IMR-90 (cell line): ENCODE measurements at regions not wholly inside any gene's neighbourhood (a gene's known extent, or its start where the extent isn't known, plus 50 kb on each side); places are given as distances from the start of the nearest gene placed in this dataset.

Experiments
- ATAC-seq: fragments of 200-7000 bp; cut with Tn5 transposase; 2 replicates; pipeline ENCODE4 v1.9.1; 2020; ENCODE audit warnings: low read depth, mild to moderate bottlenecking, moderate library complexity
- BruUV-seq: library from RNA; stranded (reverse); fragments of 400-500 nt; replicated peaks from 2 replicates; lab custom pipeline; 2021; lab: Mats Ljungman, UMichigan
- CTCF ChIA-PET: fragments of 300-600 bp; formaldehyde crosslinking; extraction: SDS; loops from one replicate; lab custom pipeline; 2021; ENCODE audit warnings: antibody characterized with exemption; lab: Yijun Ruan, JAX
- POLR2A ChIA-PET: fragments of 300-600 bp; sonication (Branson Sonifier 250); formaldehyde crosslinking; loops from one replicate; lab custom pipeline; 2022; ENCODE audit warnings: antibody characterized with exemption; ENCODE audit not compliant: unreplicated experiment; lab: Charles Lee
- DNase-seq: peaks from one replicate; pipeline ENCODE4 v3.0.0; 2013
- H2AFZ ChIP-seq: replicated peaks from 2 replicates; pipeline ENCODE3; 2013; ENCODE audit warnings: low read length, mild to moderate bottlenecking; ENCODE audit not compliant: poor library complexity
- H2AK5ac ChIP-seq: 2 replicates; pipeline ENCODE4 v1.6.1; 2013; ENCODE audit warnings: low read depth, low read length, inconsistent platforms
- H2AK9ac ChIP-seq: replicated peaks from 2 replicates; pipeline ENCODE3; 2013; ENCODE audit warnings: mild to moderate bottlenecking, low read depth, low read length, moderate library complexity; ENCODE audit not compliant: poor library complexity
- H2BK120ac ChIP-seq: 2 replicates; pipeline ENCODE4 v1.6.1; 2013; ENCODE audit warnings: low read depth, low read length, inconsistent platforms
- H2BK15ac ChIP-seq: 3 replicates; pipeline ENCODE4 v1.6.1; 2013; ENCODE audit warnings: low read depth, low read length, inconsistent platforms
- H2BK20ac ChIP-seq: 2 replicates; pipeline ENCODE4 v1.6.1; 2013; ENCODE audit warnings: low read depth, mild to moderate bottlenecking, inconsistent platforms, low read length, moderate library complexity
- H2BK5ac ChIP-seq: 2 replicates; pipeline ENCODE4 v1.6.1; 2013; ENCODE audit warnings: mild to moderate bottlenecking, low read depth, low read length, inconsistent platforms; ENCODE audit not compliant: poor library complexity, severe bottlenecking
- H3K14ac ChIP-seq: replicated peaks from 2 replicates; pipeline ENCODE4 v1.6.1; 2013; ENCODE audit warnings: low read depth, low read length, inconsistent platforms
- H3K18ac ChIP-seq: 2 replicates; pipeline ENCODE4 v1.6.1; 2013; ENCODE audit warnings: low read depth, low read length, control low read depth
- H3K23ac ChIP-seq: 2 replicates; pipeline ENCODE4 v1.6.1; 2013; ENCODE audit warnings: low read depth, low read length, inconsistent platforms
- H3K27ac ChIP-seq: 2 replicates; pipeline ENCODE4 v1.5.1; 2013; ENCODE audit warnings: mild to moderate bottlenecking, control low read depth, low read length; ENCODE audit not compliant: insufficient read depth
- H3K27me3 ChIP-seq: 2 replicates; pipeline ENCODE4 v1.6.1; 2013; ENCODE audit warnings: low read length; ENCODE audit not compliant: control insufficient read depth, insufficient read depth
- H3K36me3 ChIP-seq: 2 replicates; pipeline ENCODE4 v1.6.1; 2013; ENCODE audit warnings: low read length, mixed read lengths; ENCODE audit not compliant: control insufficient read depth, insufficient read depth
- H3K4ac ChIP-seq: 2 replicates; pipeline ENCODE4 v1.6.1; 2013; ENCODE audit warnings: low read depth, low read length, inconsistent platforms
- H3K4me1 ChIP-seq: 2 replicates; pipeline ENCODE4 v1.6.1; 2013; ENCODE audit warnings: low read length, mixed read lengths; ENCODE audit not compliant: control insufficient read depth, insufficient read depth
- H3K4me2 ChIP-seq: 2 replicates; pipeline ENCODE4 v1.6.1; 2013; ENCODE audit warnings: low read depth, mild to moderate bottlenecking, control low read depth, low read length, moderate library complexity
- H3K4me3 ChIP-seq: 2 replicates; pipeline ENCODE4 v1.5.1; 2013; ENCODE audit warnings: low read depth, mild to moderate bottlenecking, control low read depth, low read length, moderate library complexity; ENCODE audit not compliant: insufficient read depth
- H3K56ac ChIP-seq: 2 replicates; pipeline ENCODE4 v1.6.1; 2013; ENCODE audit warnings: low read length, inconsistent platforms; ENCODE audit not compliant: insufficient read depth; ENCODE audit errors: extremely low read depth
- H3K79me1 ChIP-seq, 2 experiments: 2 replicates each; pipeline ENCODE4 v1.6.1; 2013; ENCODE audit warnings: low read length in 2 of 2, inconsistent platforms in 1 of 2, low read depth in 1 of 2
- H3K9ac ChIP-seq: 2 replicates; pipeline ENCODE4 v1.6.1; 2013; ENCODE audit warnings: low read depth, low read length, control low read depth
- H3K9me1 ChIP-seq: 2 replicates; pipeline ENCODE4 v1.6.1; 2013; ENCODE audit warnings: low read length, inconsistent platforms; ENCODE audit not compliant: insufficient read depth
- H3K9me3 ChIP-seq: 2 replicates; pipeline ENCODE4 v1.6.1; 2013; ENCODE audit warnings: low read length; ENCODE audit not compliant: control insufficient read depth, insufficient read depth
- H4K20me1 ChIP-seq: 2 replicates; pipeline ENCODE4 v1.6.1; 2013; ENCODE audit warnings: low read length, inconsistent platforms; ENCODE audit not compliant: insufficient read depth
- H4K5ac ChIP-seq: 2 replicates; pipeline ENCODE4 v1.6.1; 2013; ENCODE audit warnings: mild to moderate bottlenecking, low read depth, low read length, control low read depth
- H4K8ac ChIP-seq, 2 experiments: 2 replicates each; pipeline ENCODE4 v1.6.1; 2013; ENCODE audit warnings: low read depth in 2 of 2, low read length in 2 of 2, control low read depth in 1 of 2, inconsistent platforms in 1 of 2
- H4K91ac ChIP-seq: 2 replicates; pipeline ENCODE4 v1.6.1; 2013; ENCODE audit warnings: low read depth, low read length, inconsistent platforms; ENCODE audit not compliant: insufficient read depth
- CEBPB ChIP-seq: IDR thresholded peaks from 2 replicates; pipeline ENCODE4 v1.6.1; 2012; ENCODE audit warnings: low read depth, low read length, improper control_type of control experiment
- CHD1 ChIP-seq: IDR thresholded peaks from 2 replicates; pipeline ENCODE4 v1.6.1; 2012; ENCODE audit warnings: low read depth, low read length, improper control_type of control experiment
- FOS ChIP-seq: fragments of 150-350 bp; IDR thresholded peaks from 2 replicates; pipeline ENCODE4 v1.6.1; 2016; ENCODE audit warnings: low read depth, low read length
- MAFK ChIP-seq: IDR thresholded peaks from 2 replicates; pipeline ENCODE4 v1.6.1; 2012; ENCODE audit warnings: low read depth, low read length, improper control_type of control experiment
- SMC3 ChIP-seq: fragments of 150-350 bp; IDR thresholded peaks from 2 replicates; pipeline ENCODE4 v1.6.1; 2016; ENCODE audit warnings: low read depth, mild to moderate bottlenecking, antibody characterized with exemption, low read length, moderate library complexity
- WGBS, 2 experiments: methylation state at CpG; one replicate each; pipeline versions ENCODE4 v1.1.5 to v1.1.7; 2013; ENCODE audit warnings: missing lambda C conversion rate in 2 of 2; ENCODE audit not compliant: insufficient read length in 1 of 2; ENCODE audit errors: extremely low coverage in 2 of 2; 5-methylcytosine and 5-hydroxymethylcytosine counted together
- dilution Hi-C: fragments of 300-500 bp; cut with HindIII; formaldehyde crosslinking; loops from one replicate; pipeline ENCODE4 v1.14.3; 2018; ENCODE audit warnings: low sequenced_read_pairs; ENCODE audit not compliant: unreplicated experiment
- in situ Hi-C: fragments of 300-500 bp; cut with MboI; formaldehyde crosslinking; loops from 3 replicates; pipeline ENCODE4 v1.14.3; 2019; ENCODE audit warnings: low sequenced_read_pairs, inconsistent platforms, mixed read lengths
- intact Hi-C: fragments of 100-400 bp; cut with micrococcal nuclease; formaldehyde crosslinking; loops from 2 replicates; pipeline ENCODE4 v1.10.0; 2022

- WGBS, 2 experiments = no CpG with 5 or more reads among the region's 2 CpGs
- no peak overlapping the region for H3K14ac ChIP-seq
- in situ Hi-C loops = no loop called here
- no peak overlapping the region for H4K5ac ChIP-seq
- ATAC-seq = no peak
- no peak overlapping the region for H3K18ac ChIP-seq
- no peak overlapping the region for H3K23ac ChIP-seq
- peaks cover 14% of the 10 kb centered on the region; the same call in 1 of the 2 replicates for H3K9me3 ChIP-seq
- H3K4me3 ChIP-seq = no peak overlapping the region
- no peaks in the 10 kb centered on the region for H3K27me3 ChIP-seq
- no peak overlapping the region for H2BK120ac ChIP-seq
- dilution Hi-C loops = no loop called here
- CTCF ChIA-PET = no interaction called here
- no peak overlapping the region for H2AFZ ChIP-seq
- no peak overlapping the region for H3K4me2 ChIP-seq
- H2BK5ac ChIP-seq = no peak overlapping the region
- H2AK9ac ChIP-seq = no peak overlapping the region
- no peak overlapping the region for H4K8ac ChIP-seq
- H2BK20ac ChIP-seq = no peak overlapping the region
- H2BK15ac ChIP-seq = no peak overlapping the region
- POLR2A ChIA-PET = no interaction called here
- no peaks in the 10 kb centered on the region for H3K9me1 ChIP-seq
- H3K4me1 ChIP-seq = no peaks in the 10 kb centered on the region
- H2AK5ac ChIP-seq = no peak overlapping the region
- no peak overlapping the region for H3K27ac ChIP-seq
- no peaks in the 10 kb centered on the region for H3K79me1 ChIP-seq
- no peaks in the 10 kb centered on the region for H4K20me1 ChIP-seq
- H3K4ac ChIP-seq = no peak overlapping the region
- intact Hi-C loops = no loop called here
- no peak overlapping the region for H3K56ac ChIP-seq
- no peak overlapping the region for H4K91ac ChIP-seq
- no peaks in the 10 kb centered on the region for H3K36me3 ChIP-seq
- BruUV-seq = no TSS peak
- no peak overlapping the region for H3K9ac ChIP-seq
- TF ChIP-seq FOS (no peak), CHD1 (no peak), CEBPB (no peak), SMC3 (no peak), MAFK (no peak)
- DNase-seq = no peak
Measured at GRCh38 chr5:5985332-5985731, 393.0 kb downstream of the MED10 start.
